ENCODE measurements at regions not wholly inside any gene's neighbourhood (a gene's known extent, or its start where the extent isn't known, plus 50 kb on each side); places are given as distances from the start of the nearest gene placed in this dataset.

DNA sequence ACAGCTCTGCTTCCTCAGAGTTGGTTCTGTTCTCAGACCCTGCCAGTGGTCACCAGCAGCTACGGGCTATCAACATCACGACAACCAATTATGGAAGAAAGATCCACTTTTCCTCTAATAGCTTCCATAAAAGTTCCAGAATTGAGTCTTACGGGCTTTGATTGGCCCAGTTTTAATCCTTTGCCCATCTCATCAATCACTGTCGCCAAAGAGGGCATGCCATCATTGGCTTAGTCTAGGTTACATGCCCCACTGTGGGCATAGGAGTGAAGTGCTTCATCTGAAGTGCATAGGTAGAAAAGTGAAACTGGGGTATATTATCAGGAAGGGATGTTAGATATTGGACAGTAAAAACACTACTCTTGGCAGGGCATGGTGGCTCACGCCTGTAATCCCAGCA is 76.6 kb upstream of the DHX40 start:
- no peaks in the 10 kb centered on the region for H3K36me3 ChIP-seq (replicated peaks in 1 of 2; ENCODE audit: control insufficient read depth in 1 of 2, insufficient read depth in 2 of 2, low read length in 2 of 2)
- no peak overlapping the region for H3K4me3 ChIP-seq (replicated peaks in 1 of 3; ENCODE audit: insufficient read depth in 1 of 3, low read depth in 2 of 3, low read length in 3 of 3)
- no peak for DNase-seq (ENCODE audit: low spot score)
- H3K9me3 ChIP-seq (ENCODE audit: low read length), result no peaks in the 10 kb centered on the region
- no TSS peak for BruUV-seq (replicated peaks)
- no peaks in the 10 kb centered on the region for H4K20me1 ChIP-seq (ENCODE audit: insufficient read depth, low read length)
- H3K79me2 ChIP-seq (ENCODE audit: insufficient read depth, low read length), result no peaks in the 10 kb centered on the region
- FAIRE-seq, result no peak
- TF ChIP-seq EHMT2 (IDR thresholded peaks at IDR 0.05; ENCODE audit: borderline replicate concordance, low read depth, low read length) (no peak), ZNF10 (CRISPR knock-in tag; IDR thresholded peaks at IDR 0.05; ENCODE audit: borderline replicate concordance, low read depth) (no peak), DR1 (CRISPR knock-in tag; IDR thresholded peaks at IDR 0.05) (no peak), MEF2D (CRISPR knock-in tag; IDR thresholded peaks at IDR 0.05) (no peak), GABPA (IDR thresholded peaks at IDR 0.05; ENCODE audit: low read depth, low read length) (no peak), GABPA (CRISPR knock-in tag; IDR thresholded peaks at IDR 0.05; ENCODE audit: low read depth) (no peak), ZNF547 (CRISPR knock-in tag; IDR thresholded peaks at IDR 0.05) (no peak), SIX4 (CRISPR knock-in tag; IDR thresholded peaks at IDR 0.05) (no peak)
- TF ChIP-seq, protein P1, sequence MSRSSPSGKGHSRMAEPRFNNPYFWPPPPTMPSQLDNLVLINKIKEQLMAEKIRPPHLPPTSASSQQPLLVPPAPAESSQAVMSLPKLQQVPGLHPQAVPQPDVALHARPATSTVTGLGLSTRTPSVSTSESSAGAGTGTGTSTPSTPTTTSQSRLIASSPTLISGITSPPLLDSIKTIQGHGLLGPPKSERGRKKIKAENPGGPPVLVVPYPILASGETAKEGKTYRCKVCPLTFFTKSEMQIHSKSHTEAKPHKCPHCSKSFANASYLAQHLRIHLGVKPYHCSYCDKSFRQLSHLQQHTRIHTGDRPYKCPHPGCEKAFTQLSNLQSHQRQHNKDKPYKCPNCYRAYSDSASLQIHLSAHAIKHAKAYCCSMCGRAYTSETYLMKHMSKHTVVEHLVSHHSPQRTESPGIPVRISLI (CRISPR knock-in tag; IDR thresholded peaks at IDR 0.05; ENCODE audit: borderline replicate concordance), result no peak
- TF ChIP-seq, protein P2, sequence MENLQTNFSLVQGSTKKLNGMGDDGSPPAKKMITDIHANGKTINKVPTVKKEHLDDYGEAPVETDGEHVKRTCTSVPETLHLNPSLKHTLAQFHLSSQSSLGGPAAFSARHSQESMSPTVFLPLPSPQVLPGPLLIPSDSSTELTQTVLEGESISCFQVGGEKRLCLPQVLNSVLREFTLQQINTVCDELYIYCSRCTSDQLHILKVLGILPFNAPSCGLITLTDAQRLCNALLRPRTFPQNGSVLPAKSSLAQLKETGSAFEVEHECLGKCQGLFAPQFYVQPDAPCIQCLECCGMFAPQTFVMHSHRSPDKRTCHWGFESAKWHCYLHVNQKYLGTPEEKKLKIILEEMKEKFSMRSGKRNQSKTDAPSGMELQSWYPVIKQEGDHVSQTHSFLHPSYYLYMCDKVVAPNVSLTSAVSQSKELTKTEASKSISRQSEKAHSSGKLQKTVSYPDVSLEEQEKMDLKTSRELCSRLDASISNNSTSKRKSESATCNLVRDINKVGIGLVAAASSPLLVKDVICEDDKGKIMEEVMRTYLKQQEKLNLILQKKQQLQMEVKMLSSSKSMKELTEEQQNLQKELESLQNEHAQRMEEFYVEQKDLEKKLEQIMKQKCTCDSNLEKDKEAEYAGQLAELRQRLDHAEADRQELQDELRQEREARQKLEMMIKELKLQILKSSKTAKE (CRISPR knock-in tag; IDR thresholded peaks at IDR 0.05; ENCODE audit: borderline replicate concordance), result no peak
- TF ChIP-seq, protein P3, sequence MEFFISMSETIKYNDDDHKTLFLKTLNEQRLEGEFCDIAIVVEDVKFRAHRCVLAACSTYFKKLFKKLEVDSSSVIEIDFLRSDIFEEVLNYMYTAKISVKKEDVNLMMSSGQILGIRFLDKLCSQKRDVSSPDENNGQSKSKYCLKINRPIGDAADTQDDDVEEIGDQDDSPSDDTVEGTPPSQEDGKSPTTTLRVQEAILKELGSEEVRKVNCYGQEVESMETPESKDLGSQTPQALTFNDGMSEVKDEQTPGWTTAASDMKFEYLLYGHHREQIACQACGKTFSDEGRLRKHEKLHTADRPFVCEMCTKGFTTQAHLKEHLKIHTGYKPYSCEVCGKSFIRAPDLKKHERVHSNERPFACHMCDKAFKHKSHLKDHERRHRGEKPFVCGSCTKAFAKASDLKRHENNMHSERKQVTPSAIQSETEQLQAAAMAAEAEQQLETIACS (CRISPR knock-in tag; IDR thresholded peaks at IDR 0.05), result no peak
- TF ChIP-seq, protein P4, sequence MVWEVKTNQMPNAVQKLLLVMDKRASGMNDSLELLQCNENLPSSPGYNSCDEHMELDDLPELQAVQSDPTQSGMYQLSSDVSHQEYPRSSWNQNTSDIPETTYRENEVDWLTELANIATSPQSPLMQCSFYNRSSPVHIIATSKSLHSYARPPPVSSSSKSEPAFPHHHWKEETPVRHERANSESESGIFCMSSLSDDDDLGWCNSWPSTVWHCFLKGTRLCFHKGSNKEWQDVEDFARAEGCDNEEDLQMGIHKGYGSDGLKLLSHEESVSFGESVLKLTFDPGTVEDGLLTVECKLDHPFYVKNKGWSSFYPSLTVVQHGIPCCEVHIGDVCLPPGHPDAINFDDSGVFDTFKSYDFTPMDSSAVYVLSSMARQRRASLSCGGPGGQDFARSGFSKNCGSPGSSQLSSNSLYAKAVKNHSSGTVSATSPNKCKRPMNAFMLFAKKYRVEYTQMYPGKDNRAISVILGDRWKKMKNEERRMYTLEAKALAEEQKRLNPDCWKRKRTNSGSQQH (CRISPR knock-in tag; IDR thresholded peaks at IDR 0.05; ENCODE audit: low read depth), result no peak
- POLR2A ChIA-PET, result no interaction called here
- no peak overlapping the region for H3K27ac ChIP-seq (ENCODE audit: extremely low read length, insufficient read depth, low read length)
- CTCF ChIA-PET (ENCODE audit: low intra/inter-chr PET ratio, low total read pairs), result no interaction called here
- H3K4me1 ChIP-seq (ENCODE audit: insufficient read depth, low read length), result peaks cover 13% of the 10 kb centered on the region
- no peak for ATAC-seq
- WGBS (ENCODE audit: low lambda C conversion rate), result 69% methylated on average over 5 of the region's 5 CpGs
- H3K9ac ChIP-seq (ENCODE audit: insufficient read depth, low read depth, low read length), result no peak overlapping the region
- intact Hi-C loops (cut with micrococcal nuclease; ENCODE audit: unreplicated experiment), result no loop called here
- H3K27me3 ChIP-seq (ENCODE audit: control insufficient read depth in 1 of 2, insufficient read depth in 2 of 2, low read length in 2 of 2), result peaks cover 0 to 7% of the 10 kb centered on the region in 2 experiments; a peak in 3 of 5 replicates
- H3K4me2 ChIP-seq (ENCODE audit: low read depth, low read length), result no peak overlapping the region
- no peak overlapping the region for H2AFZ ChIP-seq (ENCODE audit: low read length)
- in situ Hi-C loops (cut with HindIII; ENCODE audit: extremely low pct_ligation_motif_present, low pct_unique_long_range_greater_than_20kb), result no loop called here
